Choroid plexus epithelial cell (primary cell): ENCODE measurements at regions not wholly inside any gene's neighbourhood (a gene's known extent, or its start where the extent isn't known, plus 50 kb on each side); places are given as distances from the start of the nearest gene placed in this dataset.

Source experiments
- DNase-seq: peaks from one replicate; pipeline ENCODE4 v3.0.0-alpha.2; 2010; ENCODE audit warnings: low read depth
- H3K4me3 ChIP-seq: 2 replicates; pipeline ENCODE4 v1.5.1; 2011; ENCODE audit warnings: low read depth, mild to moderate bottlenecking, control low read depth, low read length, moderate library complexity
- TF ChIP-seq, protein P1 (sequence below): conservative IDR thresholded peaks from 2 replicates; pipeline ENCODE4 v1.5.1; 2011; ENCODE audit warnings: low read depth, mild to moderate bottlenecking, control low read depth, inconsistent platforms, low read length, moderate library complexity

DNA sequence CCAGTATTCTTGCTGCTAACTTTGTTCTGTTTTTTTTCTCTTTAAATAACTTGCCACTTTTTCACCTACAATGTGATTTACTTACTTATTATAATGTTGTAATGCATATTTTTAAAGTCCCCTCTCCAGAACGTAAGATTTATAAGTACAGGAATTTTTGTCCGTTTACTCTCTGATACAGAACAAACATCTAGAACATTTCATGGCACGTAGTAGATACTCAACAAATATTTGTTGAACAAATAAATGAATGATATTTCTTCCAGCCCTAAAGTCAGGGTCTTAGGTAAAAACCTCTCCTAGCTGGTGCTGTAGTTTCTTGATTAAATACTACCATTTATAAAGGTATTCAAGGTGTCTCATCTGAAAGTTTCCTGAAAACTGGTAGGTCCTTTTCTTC is 125.1 kb downstream of the ZBTB18 start:
- TF ChIP-seq, protein P1, sequence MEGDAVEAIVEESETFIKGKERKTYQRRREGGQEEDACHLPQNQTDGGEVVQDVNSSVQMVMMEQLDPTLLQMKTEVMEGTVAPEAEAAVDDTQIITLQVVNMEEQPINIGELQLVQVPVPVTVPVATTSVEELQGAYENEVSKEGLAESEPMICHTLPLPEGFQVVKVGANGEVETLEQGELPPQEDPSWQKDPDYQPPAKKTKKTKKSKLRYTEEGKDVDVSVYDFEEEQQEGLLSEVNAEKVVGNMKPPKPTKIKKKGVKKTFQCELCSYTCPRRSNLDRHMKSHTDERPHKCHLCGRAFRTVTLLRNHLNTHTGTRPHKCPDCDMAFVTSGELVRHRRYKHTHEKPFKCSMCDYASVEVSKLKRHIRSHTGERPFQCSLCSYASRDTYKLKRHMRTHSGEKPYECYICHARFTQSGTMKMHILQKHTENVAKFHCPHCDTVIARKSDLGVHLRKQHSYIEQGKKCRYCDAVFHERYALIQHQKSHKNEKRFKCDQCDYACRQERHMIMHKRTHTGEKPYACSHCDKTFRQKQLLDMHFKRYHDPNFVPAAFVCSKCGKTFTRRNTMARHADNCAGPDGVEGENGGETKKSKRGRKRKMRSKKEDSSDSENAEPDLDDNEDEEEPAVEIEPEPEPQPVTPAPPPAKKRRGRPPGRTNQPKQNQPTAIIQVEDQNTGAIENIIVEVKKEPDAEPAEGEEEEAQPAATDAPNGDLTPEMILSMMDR, result no peak
- no peak for DNase-seq
- no peak overlapping the region for H3K4me3 ChIP-seq

DNA sequence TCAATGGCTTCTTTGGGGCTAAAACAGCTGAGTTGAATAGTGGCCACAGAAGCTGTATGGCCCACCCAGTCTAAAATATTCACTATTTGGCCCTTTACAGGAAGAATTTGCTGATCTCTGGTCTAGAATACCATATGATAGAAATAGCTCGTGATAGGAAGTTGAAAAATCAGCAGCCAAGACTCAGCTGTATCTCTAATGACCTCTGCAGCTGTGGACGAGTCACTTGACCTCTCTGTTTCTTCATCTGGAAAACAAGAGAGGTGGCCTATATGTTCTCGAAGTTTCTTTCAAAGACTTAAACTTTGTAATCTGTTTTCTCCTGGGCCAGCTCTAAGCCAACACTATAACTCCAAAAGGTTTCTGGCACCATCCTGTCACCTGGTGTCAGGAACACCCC is 129.2 kb downstream of the ZBTB18 start:
- peak; percentile 59 for DNase-seq
- TF ChIP-seq, protein P1, result no peak
- H3K4me3 ChIP-seq, result no peak overlapping the region

DNA sequence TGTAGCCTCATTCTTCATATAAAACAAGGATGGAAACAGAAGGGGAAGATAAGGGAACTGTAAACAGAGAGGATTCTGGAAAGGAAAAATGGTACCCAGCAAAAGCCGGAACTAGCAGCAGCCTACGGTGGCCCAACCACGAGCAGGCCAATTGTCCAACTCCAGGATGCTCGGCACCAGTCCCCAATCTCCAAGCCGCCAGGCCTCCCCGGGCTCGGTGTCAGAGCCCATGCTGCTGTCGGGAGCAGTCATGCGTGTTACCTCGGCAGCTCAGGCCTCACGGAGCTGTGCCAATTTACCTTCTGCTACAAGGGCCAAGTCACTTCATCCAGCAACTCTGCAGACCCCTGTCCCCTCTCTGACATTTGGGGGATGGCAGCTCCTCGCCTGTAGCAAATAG is 130.8 kb downstream of the ZBTB18 start:
- no peak overlapping the region for H3K4me3 ChIP-seq
- no peak for DNase-seq
- TF ChIP-seq, protein P1, result no peak

DNA sequence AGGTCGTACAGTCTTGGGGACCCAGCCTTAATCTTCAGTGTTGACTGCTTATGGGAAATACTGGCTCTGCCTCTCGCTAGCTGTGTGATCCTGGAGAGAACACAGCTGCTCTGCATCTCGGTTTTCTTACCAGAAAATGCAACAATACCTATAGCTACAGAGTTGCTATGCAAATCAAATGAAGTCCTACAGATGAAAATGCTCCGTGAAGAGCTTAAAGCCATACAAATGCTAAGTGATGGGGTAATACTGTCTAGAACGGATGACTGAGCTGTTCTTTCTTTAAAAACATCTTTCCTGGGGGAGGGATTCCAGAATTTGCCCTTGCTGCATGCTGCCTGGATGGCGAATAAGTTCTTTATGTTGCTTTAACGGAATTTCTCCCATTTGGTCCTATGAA is 132.0 kb downstream of the ZBTB18 start:
- TF ChIP-seq, protein P1, result no peak
- H3K4me3 ChIP-seq, result no peak overlapping the region
- DNase-seq, result no peak

DNA sequence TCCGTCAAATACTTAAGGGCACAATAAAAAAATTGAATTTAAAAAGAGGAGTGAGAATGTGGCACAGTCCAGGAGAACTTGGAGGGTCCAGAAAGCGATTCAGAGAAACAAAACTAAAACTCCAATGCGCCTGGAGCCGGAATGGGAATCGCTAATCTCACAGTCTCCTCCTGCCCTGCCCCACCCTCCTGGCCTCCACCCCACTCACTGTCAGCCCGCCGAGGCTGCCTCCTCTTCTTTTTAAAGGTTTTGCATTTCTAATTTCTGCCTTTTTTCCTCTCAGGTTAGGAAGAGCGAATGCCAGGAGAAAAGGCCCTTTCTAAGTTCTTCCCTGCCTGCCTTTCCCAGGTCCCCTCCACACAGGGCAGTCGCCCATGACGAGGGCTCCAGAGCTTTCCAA is 135.3 kb downstream of the ZBTB18 start:
- TF ChIP-seq, protein P1, result no peak
- no peak overlapping the region for H3K4me3 ChIP-seq

DNA sequence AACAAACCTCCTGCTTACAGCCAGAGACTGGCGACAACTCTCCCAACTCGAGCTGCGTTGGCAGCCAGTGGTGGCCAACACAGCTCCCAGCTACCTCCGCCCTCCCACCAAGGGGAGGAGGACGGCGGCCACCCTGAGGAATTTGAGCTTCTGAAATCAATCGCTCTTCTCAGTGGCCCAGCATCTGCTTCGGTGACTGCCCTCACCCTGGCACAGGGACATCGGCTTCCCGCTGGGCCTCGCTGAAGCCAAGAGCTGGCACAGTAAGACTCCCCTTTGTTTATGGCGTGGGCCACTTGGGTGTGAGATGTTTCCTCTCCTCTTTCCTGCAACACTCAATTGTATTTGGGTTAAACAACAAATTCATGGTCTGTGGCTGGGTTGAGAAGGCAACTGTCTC is 136.2 kb downstream of the ZBTB18 start:
- TF ChIP-seq, protein P1, result no peak
- no peak overlapping the region for H3K4me3 ChIP-seq
- DNase-seq, result no peak

More for the DNA sequence above, 135.3 kb downstream of the ZBTB18 start:
- no peak for DNase-seq

DNA sequence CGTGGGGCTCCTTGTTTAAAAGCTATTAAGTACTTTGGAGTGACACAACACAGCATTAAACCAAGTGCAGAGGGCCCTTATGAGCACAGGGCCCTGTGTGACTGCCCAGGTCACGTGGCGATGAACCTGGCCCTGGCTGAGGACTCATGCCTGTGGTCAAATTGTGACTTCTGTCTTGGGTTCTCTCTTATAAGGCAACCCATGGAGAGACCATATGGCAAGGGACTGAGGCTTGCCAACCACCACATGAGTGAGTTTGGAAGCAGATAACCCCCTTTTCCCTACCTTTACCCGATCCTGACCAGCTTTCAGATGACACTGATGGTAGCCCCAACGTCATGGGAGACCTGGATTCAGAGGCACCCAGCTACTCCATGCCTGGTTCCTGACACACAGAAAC is 140.5 kb downstream of the ZBTB18 start:
- DNase-seq, result no peak
- TF ChIP-seq, protein P1, result no peak
- H3K4me3 ChIP-seq, result no peak overlapping the region
